Activated CD4-positive, alpha-beta T cell treated with anti-CD3 and anti-CD28 coated beads, Interleukin-2, amount 10 ng/mL, durations not matched to agents 7 days and 5 days (primary cell): ENCODE measurements at regions not wholly inside any gene's neighbourhood (a gene's known extent, or its start where the extent isn't known, plus 50 kb on each side); places are given as distances from the start of the nearest gene placed in this dataset.
A peak's percentile ranks its signal among the peaks of the same experiment; 100 is the strongest.
"Not testable (repeated sequence)": the region's sequence is repeated elsewhere in the genome, so short reads cannot be mapped to it uniquely, and the experiment has no call there.

Experiments
- CTCF ChIA-PET: fragments of 350-600 bp; sonication (Branson Sonifier 250); formaldehyde crosslinking; loops from one replicate; lab custom pipeline; 2021; ENCODE audit warnings: antibody characterized with exemption; lab: Charles Lee
- POLR2A ChIA-PET: fragments of 350-600 bp; sonication (Branson Sonifier 250); formaldehyde crosslinking; loops from one replicate; lab custom pipeline; 2021; ENCODE audit warnings: antibody characterized with exemption; lab: Charles Lee
- DNase-seq: peaks from one replicate; pipeline ENCODE4 v3.0.0-alpha.2; 2020
- H3K27ac Mint-ChIP-seq: one replicate; pipeline ENCODE4 v1.8.0; 2021; ENCODE audit warnings: mild to moderate bottlenecking, moderate library complexity, mixed read lengths
- H3K27me3 Mint-ChIP-seq: one replicate; pipeline ENCODE4 v1.8.0; 2021; ENCODE audit warnings: mixed read lengths
- H3K36me3 Mint-ChIP-seq: one replicate; pipeline ENCODE4 v1.8.0; 2021; ENCODE audit warnings: low read depth, mixed read lengths
- H3K4me1 Mint-ChIP-seq: one replicate; pipeline ENCODE4 v1.8.0; 2021; ENCODE audit warnings: mixed read lengths
- H3K4me3 Mint-ChIP-seq: one replicate; pipeline ENCODE4 v1.8.0; 2021; ENCODE audit warnings: mild to moderate bottlenecking, moderate library complexity, mixed read lengths
- H3K9me3 Mint-ChIP-seq: one replicate; pipeline ENCODE4 v1.8.0; 2021; ENCODE audit warnings: mixed read lengths

DNA sequence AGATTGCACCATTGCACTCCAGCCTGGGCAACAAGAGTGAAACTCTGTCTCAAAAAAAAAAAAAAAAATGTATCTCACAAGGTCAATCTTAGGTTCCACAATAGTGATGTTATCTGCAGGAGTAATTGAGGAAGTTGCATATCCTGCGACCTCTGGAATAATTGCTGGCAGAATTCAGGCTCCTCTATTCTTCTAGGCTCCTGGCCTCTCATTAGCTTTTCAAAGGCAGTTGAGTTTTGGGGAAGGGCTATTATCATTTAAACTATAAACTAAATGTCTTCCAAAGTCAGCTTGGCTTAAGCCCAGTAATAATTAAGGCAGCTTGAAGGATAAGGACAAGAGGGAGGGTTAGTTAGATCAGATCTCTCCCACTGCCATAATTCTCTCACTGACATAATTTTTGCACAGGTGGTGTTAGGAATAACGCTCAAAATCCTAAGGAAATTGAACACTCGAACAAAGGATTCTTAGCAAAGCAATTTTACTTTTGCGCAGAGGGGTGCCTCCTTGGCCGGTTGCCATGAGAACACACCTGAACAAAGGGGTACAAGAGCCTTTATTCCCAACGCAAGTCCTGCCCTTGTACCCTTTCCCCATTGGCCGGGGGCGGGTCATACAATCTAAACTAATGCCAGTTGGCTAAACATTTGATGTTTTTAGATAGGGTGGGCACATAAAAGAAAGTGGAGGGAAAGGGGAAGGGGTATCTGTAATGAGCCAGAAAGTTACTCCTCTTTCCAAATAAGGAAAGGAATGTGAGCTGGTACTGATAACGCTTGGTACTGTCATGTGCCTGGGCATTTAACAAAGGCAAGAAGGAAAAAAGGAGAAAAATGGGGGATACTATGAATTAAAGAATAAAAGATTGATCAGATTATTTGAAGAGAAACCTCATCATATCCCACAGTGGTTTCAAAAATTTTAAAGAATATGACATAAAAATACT, 106.4 kb upstream of the CCNG1 start:
- no peaks in the 10 kb centered on the region for H3K4me1 Mint-ChIP-seq
- DNase-seq: no peak
- CTCF ChIA-PET: no interaction called here
- POLR2A ChIA-PET: no interaction called here
- no peaks in the 10 kb centered on the region for H3K27me3 Mint-ChIP-seq
- H3K9me3 Mint-ChIP-seq: no peaks in the 10 kb centered on the region
- H3K27ac Mint-ChIP-seq: no peak overlapping the region
- H3K36me3 Mint-ChIP-seq: no peaks in the 10 kb centered on the region
- H3K4me3 Mint-ChIP-seq: no peak overlapping the region

DNA sequence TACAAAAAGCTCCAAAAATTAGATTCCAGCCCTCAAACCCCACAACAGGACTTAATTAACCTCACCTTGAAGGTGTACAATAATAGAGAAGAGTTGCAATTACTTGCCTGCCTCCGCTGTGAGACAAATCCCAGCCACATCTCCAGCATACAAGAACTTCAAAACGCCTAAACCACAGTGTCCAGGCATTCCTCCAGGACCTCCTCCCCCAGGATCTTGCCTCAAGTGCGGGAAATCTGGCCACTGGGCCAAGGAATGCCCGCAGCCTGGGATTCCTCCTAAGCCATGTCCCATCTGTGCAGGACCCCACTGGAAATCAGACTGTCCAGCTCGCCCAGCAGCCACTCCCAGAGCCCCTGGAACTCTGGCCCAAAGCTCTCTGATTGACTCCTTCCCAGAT, 101.3 kb upstream of the CCNG1 start:
- CTCF ChIA-PET, H3K27me3 Mint-ChIP-seq, H3K4me3 Mint-ChIP-seq, H3K4me1 Mint-ChIP-seq, H3K9me3 Mint-ChIP-seq, POLR2A ChIA-PET, DNase-seq, H3K36me3 Mint-ChIP-seq, H3K27ac Mint-ChIP-seq: not testable (repeated sequence)

DNA sequence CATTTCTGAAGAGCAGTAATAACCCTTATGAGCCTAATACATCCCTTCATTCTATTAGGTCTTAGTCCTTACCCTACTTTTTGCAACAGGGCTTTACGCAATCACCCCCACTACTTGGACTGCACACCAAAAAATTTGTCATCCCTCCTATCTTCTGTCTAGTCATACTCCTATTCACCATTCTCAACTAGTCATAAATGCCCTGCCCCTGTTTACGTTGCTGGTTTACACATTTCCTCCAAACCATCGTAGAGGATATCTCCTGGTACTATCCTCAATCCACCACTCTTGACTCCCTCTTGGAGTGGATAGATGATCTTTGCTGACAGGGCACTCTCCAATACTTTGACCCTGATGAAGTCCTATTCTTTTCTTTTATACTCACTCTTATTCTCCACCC, 98.2 kb upstream of the CCNG1 start:
- no peak for DNase-seq
- H3K27ac Mint-ChIP-seq: no peak overlapping the region
- no peaks in the 10 kb centered on the region for H3K36me3 Mint-ChIP-seq
- H3K4me3 Mint-ChIP-seq: no peak overlapping the region
- POLR2A ChIA-PET: no interaction called here
- H3K27me3 Mint-ChIP-seq: no peaks in the 10 kb centered on the region
- no peaks in the 10 kb centered on the region for H3K4me1 Mint-ChIP-seq
- H3K9me3 Mint-ChIP-seq: no peaks in the 10 kb centered on the region
- CTCF ChIA-PET: no interaction called here

DNA sequence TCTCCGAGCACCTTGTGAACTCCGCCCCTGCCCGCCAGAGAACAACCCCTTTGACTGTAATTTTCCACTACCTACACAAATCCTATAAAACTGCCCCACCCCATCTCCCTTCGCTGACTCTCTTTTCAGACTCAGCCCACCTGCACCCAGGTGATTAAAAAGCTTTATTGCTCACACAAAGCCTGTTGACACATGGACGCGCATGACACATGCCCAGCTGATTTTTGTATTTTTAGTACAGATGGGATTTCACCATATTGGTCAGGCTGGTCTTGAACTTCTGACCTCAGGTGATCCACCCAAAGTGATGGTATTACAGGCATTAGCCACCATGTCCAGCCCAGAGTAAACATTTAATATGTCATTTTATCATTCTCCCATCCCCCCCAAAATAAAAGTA, 97.0 kb upstream of the CCNG1 start:
- H3K27me3 Mint-ChIP-seq, H3K9me3 Mint-ChIP-seq, H3K4me3 Mint-ChIP-seq, CTCF ChIA-PET, H3K4me1 Mint-ChIP-seq, DNase-seq, POLR2A ChIA-PET, H3K27ac Mint-ChIP-seq, H3K36me3 Mint-ChIP-seq: not testable (repeated sequence)

DNA sequence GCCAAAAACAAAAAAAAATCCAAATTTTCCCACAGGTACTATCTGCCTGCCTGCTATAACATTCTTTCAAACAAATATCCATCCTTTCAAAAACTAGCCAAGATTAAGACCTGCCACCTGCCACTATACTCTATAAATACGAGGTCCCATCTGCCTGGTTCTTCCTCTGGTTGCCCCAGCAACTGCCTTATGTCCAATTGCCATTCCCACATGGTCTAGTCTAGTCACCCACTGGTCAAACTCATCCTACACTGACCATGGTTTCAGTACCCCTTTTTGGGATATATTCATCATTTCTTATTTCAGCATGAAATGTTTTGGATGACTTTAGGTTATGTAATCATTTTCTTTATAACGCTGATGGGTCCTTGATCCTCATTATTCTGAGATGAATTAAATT, 95.1 kb upstream of the CCNG1 start:
- H3K9me3 Mint-ChIP-seq: no peaks in the 10 kb centered on the region
- H3K27me3 Mint-ChIP-seq: no peaks in the 10 kb centered on the region
- H3K4me3 Mint-ChIP-seq: no peak overlapping the region
- H3K36me3 Mint-ChIP-seq: no peaks in the 10 kb centered on the region
- H3K27ac Mint-ChIP-seq: no peak overlapping the region
- DNase-seq: no peak
- ChIA-PET CTCF (no interaction called here), POLR2A (no interaction called here)
- no peaks in the 10 kb centered on the region for H3K4me1 Mint-ChIP-seq

DNA sequence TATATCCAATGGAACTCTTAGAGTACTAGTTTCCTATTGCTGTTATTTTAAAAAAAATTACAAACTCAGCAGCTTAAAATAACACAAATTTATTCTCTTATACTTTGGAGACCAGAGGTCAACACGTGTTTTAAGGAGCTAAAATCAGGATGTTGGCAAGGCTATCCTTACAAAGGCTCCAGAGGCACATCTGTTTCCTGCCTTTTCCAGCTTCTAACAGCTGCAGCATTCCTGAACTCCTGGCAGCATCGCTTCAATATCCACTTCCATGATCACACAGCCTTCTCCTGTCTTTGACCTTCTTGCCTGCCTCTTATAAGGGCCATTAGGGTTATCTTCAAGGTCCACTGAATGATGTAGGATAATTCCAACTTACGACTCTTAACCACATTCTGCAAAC, 92.2 kb upstream of the CCNG1 start:
- H3K4me3 Mint-ChIP-seq: no peak overlapping the region
- no peak overlapping the region for H3K27ac Mint-ChIP-seq
- H3K27me3 Mint-ChIP-seq: no peaks in the 10 kb centered on the region
- ChIA-PET POLR2A (no interaction called here), CTCF (no interaction called here)
- H3K36me3 Mint-ChIP-seq: no peaks in the 10 kb centered on the region
- no peaks in the 10 kb centered on the region for H3K4me1 Mint-ChIP-seq
- H3K9me3 Mint-ChIP-seq: no peaks in the 10 kb centered on the region
- DNase-seq: no peak

DNA sequence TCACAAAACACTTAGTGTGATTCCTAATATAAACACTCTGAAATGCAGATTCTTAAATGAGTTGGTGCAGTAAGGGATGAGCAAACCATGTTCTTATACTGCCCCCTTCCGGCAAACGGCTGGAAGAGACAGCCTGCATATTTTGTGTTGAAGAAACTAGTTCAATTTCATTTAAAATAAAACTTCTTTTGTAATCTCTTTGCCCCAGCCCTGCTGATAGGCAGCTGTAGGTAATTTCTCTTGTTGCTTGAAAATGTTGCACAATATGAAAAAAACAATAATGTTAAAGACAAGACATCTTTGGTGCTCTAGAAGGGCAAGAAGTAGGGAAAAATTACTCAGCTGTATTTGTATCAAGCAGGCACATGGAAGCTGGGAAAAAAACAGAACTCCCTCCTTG, 89.7 kb upstream of the CCNG1 start:
- ChIA-PET CTCF (interaction anchor here (0.6 to 1.7 kb wide), 3 partner anchors 9 to 316 kb away, joined by 3 read pairs; no protein-coding TSS in a partner anchor), POLR2A (no interaction called here)
- H3K9me3 Mint-ChIP-seq: no peaks in the 10 kb centered on the region
- no peaks in the 10 kb centered on the region for H3K36me3 Mint-ChIP-seq
- no peak overlapping the region for H3K4me3 Mint-ChIP-seq
- peak; percentile 65 for DNase-seq
- H3K4me1 Mint-ChIP-seq: no peaks in the 10 kb centered on the region
- H3K27ac Mint-ChIP-seq: no peak overlapping the region
- peaks cover 2% of the 10 kb centered on the region for H3K27me3 Mint-ChIP-seq

DNA sequence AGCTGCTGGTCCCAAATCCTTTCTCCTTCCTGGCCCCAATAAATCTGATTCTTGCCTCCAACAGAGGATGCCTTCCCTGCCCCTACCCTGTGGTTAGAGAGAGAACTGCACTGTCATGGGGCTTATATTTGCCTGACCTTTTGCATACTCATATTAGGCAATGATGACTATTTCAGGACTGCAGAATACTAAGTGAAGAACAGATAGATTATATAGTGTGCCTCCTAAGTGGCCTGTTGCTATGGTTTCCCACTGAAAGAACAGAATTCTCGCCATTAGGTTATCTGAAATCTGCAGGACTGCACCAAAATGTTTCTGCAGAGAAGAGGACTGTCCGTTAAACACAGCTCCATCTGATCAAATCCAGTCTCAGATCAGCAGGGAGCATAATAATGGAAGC, 87.3 kb upstream of the CCNG1 start:
- no peaks in the 10 kb centered on the region for H3K36me3 Mint-ChIP-seq
- ChIA-PET POLR2A (no interaction called here), CTCF (no interaction called here)
- H3K9me3 Mint-ChIP-seq: no peaks in the 10 kb centered on the region
- DNase-seq: no peak
- H3K27ac Mint-ChIP-seq: no peak overlapping the region
- no peak overlapping the region for H3K4me3 Mint-ChIP-seq
- peaks cover 2% of the 10 kb centered on the region for H3K27me3 Mint-ChIP-seq
- H3K4me1 Mint-ChIP-seq: no peaks in the 10 kb centered on the region

DNA sequence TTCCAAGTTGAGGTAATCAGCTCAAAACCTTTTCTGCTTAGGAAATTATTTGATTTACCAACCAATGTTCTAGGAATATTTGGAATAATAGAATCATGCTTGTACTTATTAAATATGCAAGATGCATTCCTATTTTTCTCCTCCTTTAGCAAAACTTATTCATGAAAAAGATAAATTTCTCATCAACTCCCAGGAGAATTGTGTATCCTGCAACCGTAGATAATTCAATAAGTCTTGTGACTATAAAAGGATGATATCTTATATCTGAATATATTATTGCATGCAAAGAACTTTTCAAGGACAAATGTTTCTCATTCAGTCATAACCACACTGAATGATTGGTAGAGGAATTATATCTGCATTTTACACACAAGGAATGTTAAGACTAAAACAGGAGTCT, 84.9 kb upstream of the CCNG1 start:
- CTCF ChIA-PET: no interaction called here
- DNase-seq: no peak
- peaks cover 2% of the 10 kb centered on the region for H3K27me3 Mint-ChIP-seq
- H3K36me3 Mint-ChIP-seq: no peaks in the 10 kb centered on the region
- H3K9me3 Mint-ChIP-seq: no peaks in the 10 kb centered on the region
- no peak overlapping the region for H3K4me3 Mint-ChIP-seq
- no peaks in the 10 kb centered on the region for H3K4me1 Mint-ChIP-seq
- H3K27ac Mint-ChIP-seq: no peak overlapping the region
- POLR2A ChIA-PET: no interaction called here

DNA sequence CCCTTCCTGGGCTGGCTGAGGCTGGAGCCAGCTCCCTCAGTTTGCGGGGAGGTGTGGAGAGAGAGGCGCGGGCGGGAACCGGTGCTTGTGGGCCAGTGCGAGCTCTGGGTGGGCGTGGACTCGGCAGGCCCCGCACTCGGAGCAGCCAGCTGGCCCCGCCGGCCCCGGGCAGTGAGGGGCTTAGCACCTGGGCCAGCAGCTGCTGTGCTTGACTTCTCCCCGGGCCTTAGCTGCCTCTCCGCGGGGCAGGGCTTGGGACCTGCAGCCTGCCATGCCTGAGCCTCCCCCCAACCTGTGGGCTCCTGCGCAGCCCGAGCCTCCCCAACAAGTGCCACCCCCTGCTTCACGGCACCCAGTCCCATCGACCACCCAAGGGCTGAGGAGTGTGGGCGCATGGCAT, 81.6 kb upstream of the CCNG1 start:
- not testable (repeated sequence) for H3K4me1 Mint-ChIP-seq

DNA sequence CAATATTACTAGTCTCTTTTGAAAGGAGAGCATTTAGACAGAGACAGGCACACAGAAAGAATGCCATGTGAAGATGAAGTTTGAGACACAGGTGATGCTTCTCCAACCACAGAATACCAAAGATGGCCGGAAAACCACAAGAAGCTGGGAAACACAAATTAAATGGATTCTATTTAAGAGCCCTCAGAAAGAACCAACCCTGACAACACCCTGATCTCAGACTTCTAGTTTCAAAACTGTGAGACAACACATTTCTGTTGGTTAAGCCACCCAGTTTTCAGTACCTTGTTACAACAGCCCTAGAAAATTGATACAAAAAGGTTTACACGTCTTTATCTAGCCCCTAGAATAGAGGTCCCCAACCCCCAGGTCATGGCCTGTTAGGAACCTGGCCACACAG, 79.8 kb upstream of the CCNG1 start:
- ChIA-PET POLR2A (no interaction called here), CTCF (interaction anchor here (1.2 kb wide), 1 partner anchor 9 kb away, joined by 5 read pairs; no protein-coding TSS in a partner anchor)
- no peaks in the 10 kb centered on the region for H3K9me3 Mint-ChIP-seq
- no peak for DNase-seq
- H3K27me3 Mint-ChIP-seq: no peaks in the 10 kb centered on the region
- H3K36me3 Mint-ChIP-seq: no peaks in the 10 kb centered on the region
- H3K4me3 Mint-ChIP-seq: no peak overlapping the region
- no peak overlapping the region for H3K27ac Mint-ChIP-seq
- no peaks in the 10 kb centered on the region for H3K4me1 Mint-ChIP-seq

More for the DNA sequence above, 81.6 kb upstream of the CCNG1 start:
- H3K4me3 Mint-ChIP-seq, POLR2A ChIA-PET, H3K27me3 Mint-ChIP-seq, H3K36me3 Mint-ChIP-seq, H3K27ac Mint-ChIP-seq, H3K9me3 Mint-ChIP-seq, DNase-seq, CTCF ChIA-PET: not testable (repeated sequence)

DNA sequence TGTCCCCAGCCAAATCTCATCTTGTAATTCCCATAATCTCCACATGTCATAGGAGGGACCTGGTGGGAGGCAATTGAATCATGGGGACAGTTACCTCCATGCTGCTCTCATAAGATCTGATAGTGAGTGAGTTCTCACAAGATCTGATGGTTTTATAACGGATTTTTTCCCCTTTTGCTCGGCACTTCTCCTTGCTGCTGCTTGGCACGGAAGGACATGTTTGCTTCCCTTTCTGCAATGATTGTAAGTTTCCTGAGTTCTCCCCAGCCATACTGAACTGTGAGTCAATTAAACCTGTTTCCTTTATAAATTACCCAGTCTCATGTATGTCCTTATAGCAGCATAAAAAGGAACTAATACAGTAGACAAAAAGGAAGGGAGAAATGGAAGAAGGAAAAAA, 76.7 kb upstream of the CCNG1 start:
- no peak overlapping the region for H3K27ac Mint-ChIP-seq
- no peaks in the 10 kb centered on the region for H3K36me3 Mint-ChIP-seq
- no peaks in the 10 kb centered on the region for H3K9me3 Mint-ChIP-seq
- DNase-seq: no peak
- no peak overlapping the region for H3K4me3 Mint-ChIP-seq
- POLR2A ChIA-PET: no interaction called here
- H3K4me1 Mint-ChIP-seq: no peaks in the 10 kb centered on the region
- no peaks in the 10 kb centered on the region for H3K27me3 Mint-ChIP-seq
- CTCF ChIA-PET: no interaction called here

DNA sequence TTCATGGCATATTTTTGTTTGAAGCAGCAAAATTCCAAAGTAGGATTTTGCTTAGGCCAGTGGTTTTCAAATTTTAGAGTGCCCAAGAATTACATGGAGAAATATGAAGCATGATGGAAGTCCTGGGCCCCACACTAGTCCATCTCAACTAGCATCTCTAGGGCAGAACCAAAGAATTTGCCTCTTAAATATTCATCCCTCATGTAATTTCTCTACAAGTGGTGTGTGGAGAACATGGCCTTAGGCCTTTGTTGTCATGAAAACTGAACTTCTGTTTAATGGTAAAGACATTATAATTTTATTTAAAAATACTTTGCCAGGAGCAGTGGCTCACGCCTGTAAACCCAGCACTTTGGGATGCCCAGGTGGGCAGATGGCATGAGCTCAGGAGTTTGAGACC, 75.9 kb upstream of the CCNG1 start:
- ChIA-PET CTCF (no interaction called here), POLR2A (no interaction called here)
- Mint-ChIP-seq H3K27ac (no peak overlapping the region), H3K4me1 (no peaks in the 10 kb centered on the region), H3K9me3 (no peaks in the 10 kb centered on the region), H3K27me3 (no peaks in the 10 kb centered on the region), H3K36me3 (no peaks in the 10 kb centered on the region), H3K4me3 (no peak overlapping the region)
- no peak for DNase-seq
